ENCODE measurements at regions not wholly inside any gene's neighbourhood (a gene's known extent, or its start where the extent isn't known, plus 50 kb on each side); places are given as distances from the start of the nearest gene placed in this dataset.

DNA sequence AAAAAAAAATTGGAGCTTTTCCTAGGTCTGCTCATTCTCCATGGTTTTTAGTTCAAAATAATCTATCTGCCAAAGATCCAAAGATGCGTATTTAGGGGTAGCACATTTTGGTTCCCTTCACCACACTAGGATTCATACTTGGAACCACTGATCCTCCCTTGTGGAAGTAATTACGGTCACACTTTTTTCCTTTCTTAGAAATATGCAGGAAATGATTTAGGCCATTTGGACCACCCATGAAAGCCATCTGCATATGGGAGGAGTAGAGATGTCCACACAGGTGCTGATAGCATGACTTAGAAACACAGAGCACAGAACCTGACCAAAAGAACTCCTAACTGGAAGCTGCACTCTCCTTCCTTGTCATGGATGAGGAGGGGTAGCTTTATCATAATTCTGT is 105.9 kb upstream of the RAI14 start:
- TF ChIP-seq, protein P1, sequence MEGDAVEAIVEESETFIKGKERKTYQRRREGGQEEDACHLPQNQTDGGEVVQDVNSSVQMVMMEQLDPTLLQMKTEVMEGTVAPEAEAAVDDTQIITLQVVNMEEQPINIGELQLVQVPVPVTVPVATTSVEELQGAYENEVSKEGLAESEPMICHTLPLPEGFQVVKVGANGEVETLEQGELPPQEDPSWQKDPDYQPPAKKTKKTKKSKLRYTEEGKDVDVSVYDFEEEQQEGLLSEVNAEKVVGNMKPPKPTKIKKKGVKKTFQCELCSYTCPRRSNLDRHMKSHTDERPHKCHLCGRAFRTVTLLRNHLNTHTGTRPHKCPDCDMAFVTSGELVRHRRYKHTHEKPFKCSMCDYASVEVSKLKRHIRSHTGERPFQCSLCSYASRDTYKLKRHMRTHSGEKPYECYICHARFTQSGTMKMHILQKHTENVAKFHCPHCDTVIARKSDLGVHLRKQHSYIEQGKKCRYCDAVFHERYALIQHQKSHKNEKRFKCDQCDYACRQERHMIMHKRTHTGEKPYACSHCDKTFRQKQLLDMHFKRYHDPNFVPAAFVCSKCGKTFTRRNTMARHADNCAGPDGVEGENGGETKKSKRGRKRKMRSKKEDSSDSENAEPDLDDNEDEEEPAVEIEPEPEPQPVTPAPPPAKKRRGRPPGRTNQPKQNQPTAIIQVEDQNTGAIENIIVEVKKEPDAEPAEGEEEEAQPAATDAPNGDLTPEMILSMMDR (IDR thresholded peaks at IDR 0.05), result no peak
- TF ChIP-seq POLR2A (IDR thresholded peaks at IDR 0.05), result no peak
- TF ChIP-seq EP300 (IDR thresholded peaks at IDR 0.05), result no peak

Data from suprapubic skin (tissue), 3 donors.